KMS-11 (cell line): ENCODE measurements at regions not wholly inside any gene's neighbourhood (a gene's known extent, or its start where the extent isn't known, plus 50 kb on each side); places are given as distances from the start of the nearest gene placed in this dataset.

Experiments
- H2AFZ ChIP-seq: fragments of 200-600 bp; sonication (generic); 2 replicates; pipeline ENCODE4 v1.6.1; 2016; ENCODE audit warnings: antibody characterized with exemption, mixed run types, low read depth
- H3K27ac ChIP-seq: fragments of 200-600 bp; sonication (generic); 2 replicates; pipeline ENCODE4 v1.6.1; 2016; ENCODE audit warnings: mild to moderate bottlenecking, mixed run types
- H3K27me3 ChIP-seq: fragments of 200-600 bp; sonication (generic); 2 replicates; pipeline ENCODE4 v1.6.1; 2017; ENCODE audit warnings: mild to moderate bottlenecking, low read depth, mixed run types, moderate library complexity; ENCODE audit not compliant: insufficient read depth
- H3K36me3 ChIP-seq: fragments of 200-600 bp; sonication (generic); 2 replicates; pipeline ENCODE4 v1.6.1; 2017; ENCODE audit warnings: mild to moderate bottlenecking, mixed run types; ENCODE audit not compliant: insufficient read depth
- H3K4me1 ChIP-seq: fragments of 200-600 bp; sonication (generic); 2 replicates; pipeline ENCODE4 v1.6.1; 2016; ENCODE audit warnings: mild to moderate bottlenecking, low read depth, mixed run types; ENCODE audit not compliant: poor library complexity, severe bottlenecking
- H3K4me2 ChIP-seq: fragments of 200-600 bp; sonication (generic); 2 replicates; pipeline ENCODE4 v1.7.0; 2016; ENCODE audit warnings: mild to moderate bottlenecking, mixed run types
- H3K4me3 ChIP-seq: fragments of 200-600 bp; sonication (generic); IDR thresholded peaks from 2 replicates; pipeline ENCODE4 v1.6.1; 2017; ENCODE audit warnings: low read depth, low read length, mixed read lengths; ENCODE audit not compliant: insufficient read depth
- H3K79me2 ChIP-seq: fragments of 200-600 bp; sonication (generic); 2 replicates; pipeline ENCODE4 v1.6.1; 2016; ENCODE audit warnings: low read depth, mixed run types; ENCODE audit not compliant: insufficient read depth
- H3K9ac ChIP-seq: fragments of 200-600 bp; sonication (generic); 2 replicates; pipeline ENCODE4 v1.6.1; 2016; ENCODE audit warnings: mild to moderate bottlenecking, mixed run types
- H4K20me1 ChIP-seq: fragments of 200-600 bp; sonication (generic); 2 replicates; pipeline ENCODE4 v1.6.1; 2016; ENCODE audit warnings: mild to moderate bottlenecking, mixed run types; ENCODE audit not compliant: insufficient read depth
- CTCF ChIP-seq: fragments of 200-600 bp; sonication (generic); conservative IDR thresholded peaks from 2 replicates; pipeline ENCODE4 v1.6.1; 2017; ENCODE audit warnings: low read depth, mild to moderate bottlenecking, antibody characterized with exemption, low read length, moderate library complexity, mixed read lengths

DNA sequence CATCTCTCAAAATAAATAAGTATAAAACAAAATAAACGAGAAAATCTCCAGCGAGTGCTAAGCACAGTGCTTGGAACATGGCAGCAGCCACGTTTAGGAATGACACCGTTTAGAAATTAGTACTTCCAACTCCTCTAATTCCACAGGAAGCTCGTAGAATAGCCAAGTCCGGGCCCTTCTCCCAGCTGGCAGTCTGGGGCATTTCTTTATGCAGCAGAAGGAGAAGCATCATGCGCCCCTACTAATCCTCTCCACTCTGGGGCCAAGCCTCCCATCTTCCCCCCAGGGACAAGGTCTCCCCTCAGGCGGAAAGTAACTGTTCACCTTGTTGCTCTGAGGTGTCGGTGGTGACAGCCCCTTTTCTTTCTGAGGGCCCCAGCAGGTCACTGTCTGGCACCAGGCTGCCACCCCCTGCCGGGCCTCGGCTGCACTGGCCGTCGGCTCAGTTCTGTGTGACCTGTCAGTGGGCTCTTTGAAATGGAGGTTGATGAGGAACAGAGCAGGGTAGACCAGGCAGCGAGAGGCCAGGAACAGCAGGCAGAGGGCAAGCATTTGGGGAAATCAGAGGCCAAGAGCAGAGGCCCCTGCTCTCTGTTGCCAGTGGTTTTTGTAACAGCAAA lies 113.5 kb upstream of the WWC1 start:
- Histone ChIP-seq H3K9ac (no peak overlapping the region), H3K4me1 (peaks cover 25% of the 10 kb centered on the region), H3K79me2 (no peaks in the 10 kb centered on the region), H3K27me3 (no peaks in the 10 kb centered on the region), H3K4me2 (no peak overlapping the region), H3K4me3 (no peak overlapping the region), H3K36me3 (no peaks in the 10 kb centered on the region), H2AFZ (no peak overlapping the region), H4K20me1 (no peaks in the 10 kb centered on the region), H3K27ac (no peak overlapping the region)
- no peak for TF ChIP-seq CTCF

DNA sequence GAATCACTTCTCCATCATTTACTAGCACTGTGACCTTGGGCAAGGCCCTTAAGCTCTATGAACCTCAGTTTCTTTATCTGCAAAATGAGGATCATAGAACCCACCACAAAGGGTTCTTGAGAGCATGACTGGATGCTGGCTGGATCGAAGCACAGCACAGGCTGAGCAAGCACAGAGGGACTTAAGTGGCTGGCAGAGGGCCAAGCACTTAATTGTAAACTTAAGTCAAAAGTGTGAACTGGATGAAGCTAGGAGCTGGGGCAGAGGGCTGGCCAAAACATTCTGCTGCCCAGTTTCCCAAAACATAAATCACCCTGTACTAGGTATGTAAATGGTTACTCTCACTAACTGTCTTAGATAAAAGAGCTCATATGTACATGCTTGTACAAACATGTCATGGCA lies 112.3 kb upstream of the WWC1 start:
- no peak overlapping the region for H3K4me2 ChIP-seq
- no peak for TF ChIP-seq CTCF
- H3K4me3 ChIP-seq = no peak overlapping the region
- H3K9ac ChIP-seq = no peak overlapping the region
- no peak overlapping the region for H3K27ac ChIP-seq
- H2AFZ ChIP-seq = no peak overlapping the region
- H3K36me3 ChIP-seq = no peaks in the 10 kb centered on the region
- H3K27me3 ChIP-seq = no peaks in the 10 kb centered on the region
- H3K79me2 ChIP-seq = no peaks in the 10 kb centered on the region
- H3K4me1 ChIP-seq = peaks cover 22% of the 10 kb centered on the region
- no peaks in the 10 kb centered on the region for H4K20me1 ChIP-seq

DNA sequence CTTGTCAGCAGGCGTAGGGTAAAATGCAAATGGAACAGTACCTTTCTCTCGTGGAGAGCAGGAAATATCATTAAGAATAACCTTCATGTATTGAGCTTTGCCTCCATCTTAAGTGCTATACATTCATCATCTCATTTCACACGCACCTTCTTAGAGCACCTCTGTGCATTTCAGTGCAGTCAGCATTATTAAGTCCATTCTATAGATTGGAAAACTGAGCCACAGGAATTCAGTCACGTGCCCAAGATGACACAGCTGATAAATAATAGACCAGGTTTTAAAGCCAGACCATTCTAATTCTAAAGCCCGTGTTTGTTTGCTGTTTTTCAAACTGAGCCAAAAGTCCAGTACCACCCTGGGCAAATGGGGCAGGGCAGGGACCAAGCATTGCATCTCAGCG lies 109.2 kb upstream of the WWC1 start:
- H3K27me3 ChIP-seq = no peaks in the 10 kb centered on the region

GRCh38 chr5:168184103-168184502 lies 107.3 kb upstream of the WWC1 start:
- H2AFZ ChIP-seq = peak overlapping the region; percentile 10; the same call in 1 of the 2 replicates
- H3K4me2 ChIP-seq = peak overlapping the region; percentile 14; the same call in 1 of the 2 replicates
- no peak overlapping the region for H3K9ac ChIP-seq
- H3K27me3 ChIP-seq = no peaks in the 10 kb centered on the region
- no peak for TF ChIP-seq CTCF
- H3K4me1 ChIP-seq = peaks cover 23% of the 10 kb centered on the region
- H3K36me3 ChIP-seq = no peaks in the 10 kb centered on the region
- no peaks in the 10 kb centered on the region for H3K79me2 ChIP-seq
- peak overlapping the region; percentile 52; the same call in 1 of the 2 replicates for H3K27ac ChIP-seq
- H4K20me1 ChIP-seq = no peaks in the 10 kb centered on the region
- no peak overlapping the region for H3K4me3 ChIP-seq

More for the DNA sequence above, 109.2 kb upstream of the WWC1 start:
- no peak overlapping the region for H3K27ac ChIP-seq
- no peak overlapping the region for H2AFZ ChIP-seq
- H3K36me3 ChIP-seq = no peaks in the 10 kb centered on the region
- TF ChIP-seq CTCF = no peak
- H3K9ac ChIP-seq = no peak overlapping the region
- H3K4me1 ChIP-seq = peaks cover 23% of the 10 kb centered on the region
- H4K20me1 ChIP-seq = no peaks in the 10 kb centered on the region
- H3K4me3 ChIP-seq = no peak overlapping the region
- no peaks in the 10 kb centered on the region for H3K79me2 ChIP-seq
- H3K4me2 ChIP-seq = no peak overlapping the region
